HCT116 (cell line): ENCODE measurements at regions not wholly inside any gene's neighbourhood (a gene's known extent, or its start where the extent isn't known, plus 50 kb on each side); places are given as distances from the start of the nearest gene placed in this dataset.

ENCODE experiments used
- ATAC-seq: fragments of 200-7000 bp; cut with Tn5 transposase; 2 replicates; pipeline ENCODE4 v1.9.1; 2020; ENCODE audit warnings: mild to moderate bottlenecking, moderate library complexity
- BruUV-seq: library from RNA; stranded (reverse); fragments of 400-500 nt; replicated peaks from 2 replicates; lab custom pipeline; 2021; lab: Mats Ljungman, UMichigan
- CTCF ChIA-PET: fragments of 300-600 bp; sonication (Branson Sonifier 250); formaldehyde crosslinking; loops from one replicate; lab custom pipeline; 2021; ENCODE audit warnings: antibody characterized with exemption; lab: Charles Lee
- POLR2A ChIA-PET: fragments of 300-600, 350-600 bp; sonication (Branson Sonifier 250); formaldehyde crosslinking; loops from one replicate; lab custom pipeline; 2021; ENCODE audit warnings: antibody characterized with exemption; lab: Charles Lee
- RAD21 ChIA-PET, 2 experiments: fragments of 300-600 bp; sonication (Branson Sonifier 250); formaldehyde crosslinking; loops; one replicate each; lab custom pipeline; 2023; ENCODE audit warnings: low total read pairs in 2 of 2; ENCODE audit not compliant: uncharacterized antibody in 2 of 2, unreplicated experiment in 2 of 2, low non-redundant PET in 1 of 2; lab: Charles Lee
- DNase-seq: peaks from one replicate; pipeline ENCODE4 v3.0.0-alpha.2; 2010; ENCODE audit warnings: low read depth, low spot score
- H2AFZ ChIP-seq: fragments of 200-600 bp; shearing (Covaris generic), sonication (generic); 2 replicates; pipeline ENCODE4 v1.6.1; 2017; ENCODE audit warnings: low read depth, mixed run types, mixed read lengths, antibody characterized with exemption, low read length; ENCODE audit not compliant: poor library complexity, severe bottlenecking
- H3K27ac ChIP-seq: 2 replicates; pipeline ENCODE4 v1.5.1; 2012; ENCODE audit warnings: low read depth, low read length
- H3K27me3 ChIP-seq: fragments of 200-600 bp; sonication (generic); 2 replicates; pipeline ENCODE4 v1.6.1; 2016; ENCODE audit warnings: mixed run types, low read length, mixed read lengths; ENCODE audit not compliant: insufficient read depth
- H3K36me3 ChIP-seq, 2 experiments: fragments of 200-500 bp in 1 of 2; fragments of 200-600 bp in 1 of 2; sonication (Bioruptor generic) in 1 of 2; sonication (generic) in 1 of 2; 2 replicates each; pipeline versions ENCODE4 v1.5.1 to v1.6.1; 2014 to 2016; ENCODE audit warnings: low read length in 2 of 2, inconsistent platforms in 1 of 2, mixed read lengths in 1 of 2, mixed run types in 1 of 2; ENCODE audit not compliant: insufficient read depth in 2 of 2, control insufficient read depth in 1 of 2
- H3K4me1 ChIP-seq, 2 experiments: fragments of 200-600 bp in 1 of 2; sonication (generic) in 1 of 2; 2 replicates each; pipeline versions ENCODE4 v1.5.1 to v1.6.1; 2012 to 2017; ENCODE audit warnings: low read length in 2 of 2, inconsistent platforms in 1 of 2, mild to moderate bottlenecking in 1 of 2, mixed read lengths in 1 of 2, mixed run types in 1 of 2, moderate library complexity in 1 of 2; ENCODE audit not compliant: insufficient read depth in 2 of 2, control insufficient read depth in 1 of 2
- H3K4me2 ChIP-seq: fragments of 200-600 bp; sonication (generic); 2 replicates; pipeline ENCODE4 v1.6.1; 2017; ENCODE audit warnings: mixed run types, low read length, mixed read lengths
- H3K4me3 ChIP-seq, 2 experiments: fragments of 200-600 bp in 1 of 2; sonication (generic) in 1 of 2; replicated peaks in 1 of 2; 2 replicates each; pipeline ENCODE4 v1.5.1; 2011 to 2016; ENCODE audit warnings: low read length in 2 of 2, control low read depth in 1 of 2, low read depth in 1 of 2, mild to moderate bottlenecking in 1 of 2, mixed read lengths in 1 of 2, mixed run types in 1 of 2
- H3K79me2 ChIP-seq: fragments of 200-600 bp; sonication (generic); 2 replicates; pipeline ENCODE4 v1.6.1; 2017; ENCODE audit warnings: mild to moderate bottlenecking, mixed run types, low read length, moderate library complexity, mixed read lengths; ENCODE audit not compliant: insufficient read depth
- H3K9ac ChIP-seq: fragments of 200-600 bp; sonication (generic); 2 replicates; pipeline ENCODE4 v1.6.1; 2016; ENCODE audit warnings: low read length, mixed read lengths
- H3K9me2 ChIP-seq: fragments of 200-600 bp; sonication (generic), shearing (Covaris generic); 2 replicates; pipeline ENCODE4 v1.6.1; 2017; ENCODE audit warnings: mixed run types, mild to moderate bottlenecking, moderate library complexity; ENCODE audit not compliant: insufficient read depth
- H3K9me3 ChIP-seq, 2 experiments: fragments of 200-500 bp in 1 of 2; fragments of 200-600 bp in 1 of 2; sonication (Bioruptor generic) in 1 of 2; sonication (generic) in 1 of 2; 2 replicates each; pipeline ENCODE4 v1.6.1; 2014 to 2017; ENCODE audit warnings: low read length in 2 of 2, mixed read lengths in 2 of 2, inconsistent platforms in 1 of 2, low read depth in 1 of 2, mild to moderate bottlenecking in 1 of 2, mixed run types in 1 of 2, moderate library complexity in 1 of 2; ENCODE audit not compliant: control insufficient read depth in 1 of 2, insufficient read depth in 1 of 2
- H4K20me1 ChIP-seq: fragments of 200-600 bp; sonication (generic), shearing (Covaris generic); 2 replicates; pipeline ENCODE4 v1.6.1; 2017; ENCODE audit warnings: mixed run types, mild to moderate bottlenecking, moderate library complexity; ENCODE audit not compliant: insufficient read depth
- CBX3 ChIP-seq: IDR thresholded peaks from 2 replicates; pipeline ENCODE4 v1.6.1; 2012; ENCODE audit warnings: low read depth
- EGR1 ChIP-seq: IDR thresholded peaks from 2 replicates; pipeline ENCODE4 v1.6.1; 2012; ENCODE audit warnings: low read depth
- MAX ChIP-seq: IDR thresholded peaks from 2 replicates; pipeline ENCODE4 v1.6.1; 2012
- SP1 ChIP-seq: IDR thresholded peaks from 2 replicates; pipeline ENCODE4 v1.6.1; 2012; ENCODE audit warnings: low read depth
- TCF7L2 ChIP-seq: IDR thresholded peaks from 2 replicates; pipeline ENCODE4 v1.7.0; 2011; ENCODE audit warnings: borderline replicate concordance, inconsistent platforms; ENCODE audit not compliant: insufficient read depth, insufficient read length; ENCODE audit errors: extremely low read depth
- YY1 ChIP-seq: IDR thresholded peaks from 2 replicates; pipeline ENCODE4 v1.6.1; 2011; ENCODE audit warnings: low read length, low read depth, moderate library complexity, mild to moderate bottlenecking; ENCODE audit not compliant: insufficient replicate concordance; ENCODE audit errors: extremely low read depth
- ZNF274 ChIP-seq: fragments of 200-500 bp; sonication (Bioruptor generic); IDR thresholded peaks from 2 replicates; pipeline ENCODE4 v1.6.1; 2014; ENCODE audit warnings: mild to moderate bottlenecking, low read depth, low read length, inconsistent platforms
- intact Hi-C: fragments of 100-400 bp; cut with micrococcal nuclease; formaldehyde crosslinking; loops from 2 replicates; pipeline ENCODE4 v1.10.0; 2022
- TF ChIP-seq, protein P1 (sequence below), 3 experiments: fragments of 200-600 bp in 1 of 3; sonication (generic) in 1 of 3; IDR thresholded peaks in 2 of 3; conservative IDR thresholded peaks in 1 of 3; 2 replicates each; pipeline ENCODE4 v1.5.1; 2012 to 2017; ENCODE audit warnings: low read depth in 2 of 3, low read length in 2 of 3, antibody characterized with exemption in 1 of 3, borderline replicate concordance in 1 of 3, control low read depth in 1 of 3, mild to moderate bottlenecking in 1 of 3, mixed read lengths in 1 of 3, mixed run types in 1 of 3, moderate library complexity in 1 of 3; ENCODE audit not compliant: insufficient read depth in 1 of 3
- TF ChIP-seq, protein P2 (sequence below): IDR thresholded peaks from 2 replicates; pipeline ENCODE4 v1.6.1; 2011; ENCODE audit warnings: mild to moderate bottlenecking, low read length, moderate library complexity; ENCODE audit not compliant: insufficient replicate concordance; ENCODE audit errors: extremely low read depth

DNA sequence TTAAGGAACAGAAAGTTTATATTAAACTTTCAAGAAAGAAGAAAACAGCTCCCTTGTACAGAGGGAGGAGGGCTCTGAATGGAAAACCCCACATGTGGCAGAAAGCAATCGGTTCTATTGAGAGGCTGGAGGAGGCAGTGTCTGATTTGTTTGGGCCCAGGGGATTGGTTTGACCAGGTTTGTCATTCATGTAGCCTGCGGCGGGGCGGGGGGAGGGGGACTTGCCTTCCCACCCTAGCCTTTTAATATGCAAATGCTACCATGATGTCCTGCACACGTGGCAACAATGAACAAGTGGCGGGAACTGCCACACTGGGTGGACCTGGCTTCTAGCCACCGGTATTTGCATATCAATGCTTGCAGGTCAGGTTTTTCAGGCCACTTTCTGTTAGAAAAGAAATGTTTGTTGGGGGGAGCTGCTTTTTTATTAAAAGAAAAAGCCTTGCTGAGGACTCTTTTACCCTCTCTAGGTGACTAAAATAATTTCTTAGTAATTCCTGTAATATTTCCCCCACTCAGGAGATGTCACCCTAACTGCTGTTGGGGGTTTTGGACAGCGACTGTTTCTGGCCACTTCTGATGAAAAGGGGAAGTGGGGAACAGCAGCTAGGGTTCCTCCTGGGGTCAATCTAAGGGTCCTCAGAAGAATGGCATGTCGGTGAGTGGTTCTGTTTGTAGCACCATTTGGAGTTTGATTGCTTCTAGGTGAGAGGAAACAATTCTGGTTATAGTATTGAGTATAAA lies 691.2 kb downstream of the TBL1XR1 start (continued):
- TF ChIP-seq, protein P1, sequence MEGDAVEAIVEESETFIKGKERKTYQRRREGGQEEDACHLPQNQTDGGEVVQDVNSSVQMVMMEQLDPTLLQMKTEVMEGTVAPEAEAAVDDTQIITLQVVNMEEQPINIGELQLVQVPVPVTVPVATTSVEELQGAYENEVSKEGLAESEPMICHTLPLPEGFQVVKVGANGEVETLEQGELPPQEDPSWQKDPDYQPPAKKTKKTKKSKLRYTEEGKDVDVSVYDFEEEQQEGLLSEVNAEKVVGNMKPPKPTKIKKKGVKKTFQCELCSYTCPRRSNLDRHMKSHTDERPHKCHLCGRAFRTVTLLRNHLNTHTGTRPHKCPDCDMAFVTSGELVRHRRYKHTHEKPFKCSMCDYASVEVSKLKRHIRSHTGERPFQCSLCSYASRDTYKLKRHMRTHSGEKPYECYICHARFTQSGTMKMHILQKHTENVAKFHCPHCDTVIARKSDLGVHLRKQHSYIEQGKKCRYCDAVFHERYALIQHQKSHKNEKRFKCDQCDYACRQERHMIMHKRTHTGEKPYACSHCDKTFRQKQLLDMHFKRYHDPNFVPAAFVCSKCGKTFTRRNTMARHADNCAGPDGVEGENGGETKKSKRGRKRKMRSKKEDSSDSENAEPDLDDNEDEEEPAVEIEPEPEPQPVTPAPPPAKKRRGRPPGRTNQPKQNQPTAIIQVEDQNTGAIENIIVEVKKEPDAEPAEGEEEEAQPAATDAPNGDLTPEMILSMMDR (IDR thresholded peaks at IDR 0.05 in 2 of 3, conservative IDR thresholded peaks at IDR 0.05 in 1 of 3; ENCODE audit: borderline replicate concordance in 1 of 3, insufficient read depth in 1 of 3, low read depth in 2 of 3, low read length in 2 of 3) = no peak
- TF ChIP-seq YY1 = no peak

DNA sequence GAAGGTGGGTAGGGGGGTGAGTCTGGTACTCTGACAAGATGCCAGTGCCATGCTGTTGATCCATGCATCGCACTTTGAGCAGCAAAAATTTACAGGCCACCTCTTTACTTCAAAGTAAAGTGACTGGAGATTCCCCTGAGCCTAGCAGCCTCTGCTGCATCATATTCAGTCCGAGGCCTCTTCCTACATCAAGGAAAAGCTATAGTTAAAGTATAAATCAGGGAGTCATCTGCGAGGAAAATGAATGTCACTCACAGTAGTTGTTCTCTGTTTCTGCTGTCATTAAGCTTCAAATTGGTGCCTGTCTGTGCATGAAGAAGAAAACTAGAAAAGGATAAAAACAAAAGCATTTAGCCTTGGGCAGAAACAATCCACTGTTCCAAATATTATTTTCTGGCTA lies 706.2 kb downstream of the TBL1XR1 start:
- TF ChIP-seq ZNF274 (no peak), CBX3 (no peak), EGR1 (no peak), SP1 (no peak), MAX (no peak), TCF7L2 (no peak)
- TF ChIP-seq, protein P2, sequence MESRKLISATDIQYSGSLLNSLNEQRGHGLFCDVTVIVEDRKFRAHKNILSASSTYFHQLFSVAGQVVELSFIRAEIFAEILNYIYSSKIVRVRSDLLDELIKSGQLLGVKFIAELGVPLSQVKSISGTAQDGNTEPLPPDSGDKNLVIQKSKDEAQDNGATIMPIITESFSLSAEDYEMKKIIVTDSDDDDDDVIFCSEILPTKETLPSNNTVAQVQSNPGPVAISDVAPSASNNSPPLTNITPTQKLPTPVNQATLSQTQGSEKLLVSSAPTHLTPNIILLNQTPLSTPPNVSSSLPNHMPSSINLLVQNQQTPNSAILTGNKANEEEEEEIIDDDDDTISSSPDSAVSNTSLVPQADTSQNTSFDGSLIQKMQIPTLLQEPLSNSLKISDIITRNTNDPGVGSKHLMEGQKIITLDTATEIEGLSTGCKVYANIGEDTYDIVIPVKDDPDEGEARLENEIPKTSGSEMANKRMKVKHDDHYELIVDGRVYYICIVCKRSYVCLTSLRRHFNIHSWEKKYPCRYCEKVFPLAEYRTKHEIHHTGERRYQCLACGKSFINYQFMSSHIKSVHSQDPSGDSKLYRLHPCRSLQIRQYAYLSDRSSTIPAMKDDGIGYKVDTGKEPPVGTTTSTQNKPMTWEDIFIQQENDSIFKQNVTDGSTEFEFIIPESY = no peak
- no peak for DNase-seq
- Histone ChIP-seq H3K27ac (no peak overlapping the region), H3K9ac (no peak overlapping the region), H4K20me1 (no peaks in the 10 kb centered on the region), H3K4me2 (no peak overlapping the region), H3K79me2 (no peaks in the 10 kb centered on the region), H2AFZ (no peak overlapping the region), H3K4me3 (no peak overlapping the region), H3K9me3 (no peaks in the 10 kb centered on the region), H3K4me1 (no peaks in the 10 kb centered on the region), H3K27me3 (no peaks in the 10 kb centered on the region), H3K36me3 (no peaks in the 10 kb centered on the region), H3K9me2 (no peaks in the 10 kb centered on the region)
- RAD21 ChIA-PET = no interaction called here
- BruUV-seq = no TSS peak
- POLR2A ChIA-PET = no interaction called here
- intact Hi-C loops = no loop called here
- CTCF ChIA-PET = no interaction called here
- ATAC-seq = no peak
